ENCODE measurements at regions not wholly inside any gene's neighbourhood (a gene's known extent, or its start where the extent isn't known, plus 50 kb on each side); places are given as distances from the start of the nearest gene placed in this dataset.

DNA sequence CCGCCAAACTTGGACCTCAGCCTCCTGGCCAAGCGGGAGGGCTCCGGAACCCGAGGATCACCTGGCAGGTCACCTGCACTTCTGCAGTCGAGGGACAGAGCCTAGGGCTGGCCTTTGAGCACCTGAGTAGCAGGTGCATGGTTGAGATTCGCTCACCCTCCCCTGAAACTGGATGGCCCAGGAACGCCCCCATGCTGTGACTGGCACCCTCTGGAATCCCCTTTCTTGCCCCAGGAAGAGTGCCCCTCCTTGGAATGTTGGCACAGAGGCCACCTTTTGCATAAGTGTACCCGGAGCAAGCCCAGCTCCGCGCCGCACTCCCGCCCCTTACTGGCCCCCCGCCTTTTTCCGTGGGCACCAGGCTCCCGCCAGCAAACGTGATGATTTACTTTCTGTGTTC is 112.5 kb upstream of the IER5L start:
- TF ChIP-seq, protein P1, sequence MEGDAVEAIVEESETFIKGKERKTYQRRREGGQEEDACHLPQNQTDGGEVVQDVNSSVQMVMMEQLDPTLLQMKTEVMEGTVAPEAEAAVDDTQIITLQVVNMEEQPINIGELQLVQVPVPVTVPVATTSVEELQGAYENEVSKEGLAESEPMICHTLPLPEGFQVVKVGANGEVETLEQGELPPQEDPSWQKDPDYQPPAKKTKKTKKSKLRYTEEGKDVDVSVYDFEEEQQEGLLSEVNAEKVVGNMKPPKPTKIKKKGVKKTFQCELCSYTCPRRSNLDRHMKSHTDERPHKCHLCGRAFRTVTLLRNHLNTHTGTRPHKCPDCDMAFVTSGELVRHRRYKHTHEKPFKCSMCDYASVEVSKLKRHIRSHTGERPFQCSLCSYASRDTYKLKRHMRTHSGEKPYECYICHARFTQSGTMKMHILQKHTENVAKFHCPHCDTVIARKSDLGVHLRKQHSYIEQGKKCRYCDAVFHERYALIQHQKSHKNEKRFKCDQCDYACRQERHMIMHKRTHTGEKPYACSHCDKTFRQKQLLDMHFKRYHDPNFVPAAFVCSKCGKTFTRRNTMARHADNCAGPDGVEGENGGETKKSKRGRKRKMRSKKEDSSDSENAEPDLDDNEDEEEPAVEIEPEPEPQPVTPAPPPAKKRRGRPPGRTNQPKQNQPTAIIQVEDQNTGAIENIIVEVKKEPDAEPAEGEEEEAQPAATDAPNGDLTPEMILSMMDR (IDR thresholded peaks at IDR 0.05; ENCODE audit: borderline replicate concordance, insufficient read depth, low read depth, low read length): no peak
- H3K4me3 ChIP-seq (ENCODE audit: low read depth, low read length): no peak overlapping the region

DNA sequence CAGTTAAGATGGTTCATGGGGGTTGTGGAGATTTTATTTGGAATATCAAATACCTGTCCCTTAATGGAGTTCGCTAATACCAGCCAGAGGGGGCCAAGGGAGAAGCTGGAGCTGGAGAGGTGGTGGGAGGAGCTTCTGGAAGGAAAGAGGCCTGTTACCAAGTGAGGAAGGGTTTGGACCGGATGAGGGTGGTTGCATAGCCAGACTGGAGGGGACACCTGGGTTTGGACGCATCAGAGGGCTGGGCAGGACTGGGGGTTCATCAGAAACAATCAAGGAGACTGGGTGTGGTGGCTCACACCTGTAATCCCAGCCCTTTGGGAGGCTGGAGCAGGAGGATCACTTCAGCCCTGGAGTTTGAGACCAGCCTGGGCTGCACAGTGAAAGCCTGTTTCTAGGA is 111.8 kb upstream of the IER5L start:
- TF ChIP-seq, protein P1 (IDR thresholded peaks at IDR 0.05; ENCODE audit: borderline replicate concordance, insufficient read depth, low read depth, low read length): no peak

DNA sequence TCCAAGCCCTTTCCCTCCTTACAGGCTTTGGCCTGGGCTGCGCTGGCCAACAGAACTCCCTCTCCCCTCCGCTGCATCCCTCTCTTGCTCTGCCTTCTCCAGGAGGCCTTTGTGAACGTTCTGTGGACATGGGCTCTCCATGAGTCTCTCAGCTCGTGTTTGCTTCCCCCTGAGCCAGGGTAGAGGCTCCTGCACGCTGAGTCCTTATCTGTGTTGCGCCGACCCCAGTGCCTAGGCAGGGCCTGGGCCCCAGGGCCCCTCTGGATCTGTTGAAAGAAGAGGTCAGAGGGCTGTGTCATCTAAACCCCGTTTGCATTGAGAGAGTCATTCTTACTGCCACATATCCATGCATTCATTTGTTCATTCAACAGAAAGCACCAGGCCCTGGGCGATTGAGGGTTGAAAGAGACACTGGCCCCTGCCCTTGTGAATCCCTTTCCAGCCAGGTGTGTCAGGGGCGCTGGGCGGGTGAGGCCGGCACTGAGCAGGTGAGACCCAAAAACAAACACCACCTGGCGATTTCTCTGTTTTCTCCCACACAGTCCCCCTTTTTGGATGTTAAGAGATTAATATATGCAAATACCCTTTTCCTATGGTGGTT is 111.2 kb upstream of the IER5L start:
- TF ChIP-seq, protein P1 (IDR thresholded peaks at IDR 0.05; ENCODE audit: borderline replicate concordance, insufficient read depth, low read depth, low read length): no peak
- no peak overlapping the region for H3K4me3 ChIP-seq (ENCODE audit: low read depth, low read length)

More for the DNA sequence above, 111.8 kb upstream of the IER5L start:
- no peak overlapping the region for H3K4me3 ChIP-seq (ENCODE audit: low read depth, low read length)

DNA sequence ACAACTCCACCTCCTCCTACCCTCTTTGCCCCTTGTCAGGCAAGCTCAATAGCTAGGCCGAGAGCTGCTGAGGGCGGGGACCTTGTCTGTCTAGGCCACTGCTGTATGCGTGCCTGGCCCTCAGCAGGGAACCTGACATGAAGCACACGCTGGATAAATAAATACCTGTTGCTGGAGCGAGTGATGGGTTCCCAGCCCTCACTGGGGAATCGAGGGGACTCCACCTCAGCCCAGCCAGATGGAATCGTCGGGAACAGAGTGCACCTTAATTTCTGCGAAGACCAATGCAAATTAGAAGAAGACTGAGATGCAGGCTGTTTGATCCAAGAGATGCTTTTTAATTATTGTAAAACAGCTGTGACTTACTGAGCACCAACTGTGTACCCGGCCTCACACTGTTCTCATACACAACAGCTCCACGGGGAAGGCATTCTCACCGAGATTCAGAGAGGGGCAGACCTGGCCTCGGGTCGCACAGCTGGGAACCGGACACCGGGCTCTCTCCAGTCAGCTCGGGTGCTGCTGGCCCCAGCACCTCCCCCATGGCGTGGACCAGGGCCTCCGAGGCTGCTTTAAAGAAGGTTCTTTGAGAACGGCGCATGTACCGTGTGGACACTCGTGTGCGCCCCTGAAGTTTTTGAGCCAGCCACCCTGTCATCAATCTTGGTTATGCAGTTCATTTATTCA is 109.7 kb upstream of the IER5L start:
- TF ChIP-seq, protein P1 (IDR thresholded peaks at IDR 0.05; ENCODE audit: borderline replicate concordance, insufficient read depth, low read depth, low read length): no peak
- H3K4me3 ChIP-seq (ENCODE audit: low read depth, low read length): no peak overlapping the region

DNA sequence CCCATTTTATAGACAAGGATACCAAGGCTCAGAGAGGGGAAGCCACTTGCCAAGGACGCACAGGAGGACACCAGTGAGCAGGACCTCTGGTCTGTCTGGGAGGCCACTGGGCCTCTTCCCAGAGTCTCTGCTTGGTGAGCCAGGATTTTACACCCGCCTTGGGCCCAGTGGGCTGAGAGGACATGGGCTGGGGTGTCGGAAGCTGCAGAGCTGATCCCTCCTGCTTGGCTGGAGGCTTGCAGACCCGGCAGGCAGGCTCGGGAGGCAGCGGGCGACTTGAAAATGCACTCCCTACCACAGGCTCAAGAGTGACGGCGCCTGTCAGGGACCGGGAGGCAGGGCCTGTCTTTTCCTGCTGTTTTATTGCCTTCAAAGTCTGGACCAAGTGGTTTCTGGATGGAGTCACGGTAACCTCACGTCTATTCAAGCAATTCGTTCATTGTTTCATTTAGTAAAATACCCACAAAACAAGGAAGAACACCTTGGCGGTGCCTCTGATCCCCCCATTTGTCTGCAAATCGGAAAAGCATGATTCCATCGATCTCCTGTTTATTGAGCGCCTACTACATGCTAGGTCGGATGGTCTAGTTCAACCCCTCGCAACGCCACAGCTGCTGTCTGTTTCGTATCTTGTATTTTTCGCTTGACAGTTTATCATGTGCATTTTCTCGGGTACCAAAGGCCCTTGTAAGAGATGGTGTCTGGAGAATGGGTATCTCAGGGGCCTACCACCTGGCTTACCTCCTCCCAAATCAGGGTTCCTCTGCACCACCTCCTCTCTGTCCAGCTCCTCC is 108.1 kb upstream of the IER5L start:
- TF ChIP-seq, protein P1 (IDR thresholded peaks at IDR 0.05; ENCODE audit: borderline replicate concordance, insufficient read depth, low read depth, low read length): no peak
- H3K4me3 ChIP-seq (ENCODE audit: low read depth, low read length): no peak overlapping the region

DNA sequence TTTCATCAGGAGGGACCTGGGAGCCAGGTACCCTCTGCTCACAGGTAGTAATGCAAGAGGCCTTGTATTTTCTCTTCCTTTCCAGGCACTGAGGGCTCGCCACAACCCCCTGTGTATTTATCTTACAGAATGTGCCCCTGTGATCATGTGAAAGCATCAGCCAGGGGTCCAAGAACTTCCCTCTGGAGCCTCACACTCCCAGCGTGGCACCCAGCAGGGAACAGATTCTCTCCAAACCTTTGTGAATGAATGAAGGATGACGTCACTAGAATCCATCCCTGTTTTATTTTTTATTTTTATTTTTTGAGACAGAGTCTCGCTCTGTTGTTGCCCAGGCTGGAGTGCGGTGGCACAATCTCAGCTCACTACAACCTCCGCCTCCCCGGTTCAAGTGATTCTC is 107.3 kb upstream of the IER5L start:
- TF ChIP-seq, protein P1 (IDR thresholded peaks at IDR 0.05; ENCODE audit: borderline replicate concordance, insufficient read depth, low read depth, low read length): no peak

More for the DNA sequence above, 107.3 kb upstream of the IER5L start:
- H3K4me3 ChIP-seq (ENCODE audit: low read depth, low read length): no peak overlapping the region
